ENCODE measurements at regions not wholly inside any gene's neighbourhood (a gene's known extent, or its start where the extent isn't known, plus 50 kb on each side); places are given as distances from the start of the nearest gene placed in this dataset.

DNA sequence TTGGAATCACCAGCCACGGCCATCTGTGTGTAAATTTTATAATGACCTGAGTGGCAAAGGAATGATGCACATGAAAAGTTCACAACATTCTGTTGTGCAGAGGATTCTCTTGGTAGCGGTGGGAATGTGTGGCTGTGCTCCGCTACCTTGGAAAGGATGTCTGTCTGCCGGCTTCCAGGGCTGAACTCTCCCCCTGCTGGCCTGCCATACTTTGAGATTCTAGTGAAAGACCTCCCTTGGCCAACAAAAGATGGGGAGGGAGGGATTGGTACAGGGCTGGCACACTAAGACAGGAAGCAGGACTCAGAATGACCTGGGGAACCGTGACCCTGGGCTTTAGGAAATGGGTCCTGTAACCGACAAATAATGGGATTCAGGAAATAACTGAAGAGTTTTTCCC lies 194.5 kb upstream of the PLD5 start:
- H3K36me3 ChIP-seq (ENCODE audit: control insufficient read depth, insufficient read depth, low read length), result no peaks in the 10 kb centered on the region
- intact Hi-C loops (cut with micrococcal nuclease; ENCODE audit: unreplicated experiment), result no loop called here
- ChIA-PET CTCF (no interaction called here), POLR2A (no interaction called here)
- no peak for DNase-seq (ENCODE audit: low read depth, low spot score)
- H3K4me3 ChIP-seq (ENCODE audit: low read depth in 2 of 2, low read length in 2 of 2), result no peak overlapping the region
- H3K4me1 ChIP-seq (ENCODE audit: control insufficient read depth, insufficient read depth, low read length), result no peaks in the 10 kb centered on the region
- no peaks in the 10 kb centered on the region; the same call in 1 of the 2 replicates for H3K27me3 ChIP-seq (ENCODE audit: control insufficient read depth, insufficient read depth, low read length)
- no peak for TF ChIP-seq SIN3A (IDR thresholded peaks at IDR 0.05; ENCODE audit: borderline replicate concordance, insufficient read depth, low read depth, low read length)
- TF ChIP-seq TCF7L2 (IDR thresholded peaks at IDR 0.05; ENCODE audit: low read depth, low read length), result no peak
- TF ChIP-seq REST (IDR thresholded peaks at IDR 0.05; ENCODE audit: insufficient read depth in 1 of 2, low read depth in 2 of 2, low read length in 1 of 2), result no peak
- no peak for TF ChIP-seq POLR2AphosphoS5 (IDR thresholded peaks at IDR 0.05; ENCODE audit: low read depth, low read length)
- no peak for TF ChIP-seq CTCF (IDR thresholded peaks at IDR 0.05)
- in situ Hi-C loops (cut with HindIII; ENCODE audit: low pct_unique_long_range_greater_than_20kb, low sequenced_read_pairs), result no loop called here
- H3K27ac ChIP-seq (ENCODE audit: low read length), result no peak overlapping the region
- ATAC-seq, result no peak
- BruUV-seq (replicated peaks), result no TSS peak
- H3K9me3 ChIP-seq (ENCODE audit: control insufficient read depth, insufficient read depth, low read depth, low read length), result no peaks in the 10 kb centered on the region

GRCh38 chr1:242712248-242712647 lies 187.8 kb upstream of the PLD5 start:
- ChIA-PET POLR2A (no interaction called here), CTCF (no interaction called here)
- no peak for ATAC-seq
- Histone ChIP-seq H3K9me3 (ENCODE audit: control insufficient read depth, insufficient read depth, low read depth, low read length) (no peaks in the 10 kb centered on the region), H3K27ac (ENCODE audit: low read length) (no peak overlapping the region), H3K36me3 (ENCODE audit: control insufficient read depth, insufficient read depth, low read length) (no peaks in the 10 kb centered on the region), H3K27me3 (ENCODE audit: control insufficient read depth, insufficient read depth, low read length) (no peaks in the 10 kb centered on the region; the same call in 1 of the 2 replicates), H3K4me1 (ENCODE audit: control insufficient read depth, insufficient read depth, low read length) (no peaks in the 10 kb centered on the region), H3K4me3 (ENCODE audit: low read depth in 2 of 2, low read length in 2 of 2) (no peak overlapping the region)
- in situ Hi-C loops (cut with HindIII; ENCODE audit: low pct_unique_long_range_greater_than_20kb, low sequenced_read_pairs) (no loop called here), intact Hi-C loops (cut with micrococcal nuclease; ENCODE audit: unreplicated experiment) (no loop called here)
- no TSS peak for BruUV-seq (replicated peaks)
- TF ChIP-seq REST (IDR thresholded peaks at IDR 0.05; ENCODE audit: insufficient read depth in 1 of 2, low read depth in 2 of 2, low read length in 1 of 2), result no peak
- no peak for TF ChIP-seq TCF7L2 (IDR thresholded peaks at IDR 0.05; ENCODE audit: low read depth, low read length)
- TF ChIP-seq SIN3A (IDR thresholded peaks at IDR 0.05; ENCODE audit: borderline replicate concordance, insufficient read depth, low read depth, low read length), result no peak
- TF ChIP-seq CTCF (IDR thresholded peaks at IDR 0.05), result no peak
- no peak for DNase-seq (ENCODE audit: low read depth, low spot score)
